Amniotic stem cell (primary cell): ENCODE measurements at regions not wholly inside any gene's neighbourhood (a gene's known extent, or its start where the extent isn't known, plus 50 kb on each side); places are given as distances from the start of the nearest gene placed in this dataset.
"Not testable (repeated sequence)": the region's sequence is repeated elsewhere in the genome, so short reads cannot be mapped to it uniquely, and the experiment has no call there.

ENCODE experiments used
- DNase-seq: peaks from one replicate; lab custom pipeline; 2025; lab: John Stamatoyannopoulos, UW

DNA sequence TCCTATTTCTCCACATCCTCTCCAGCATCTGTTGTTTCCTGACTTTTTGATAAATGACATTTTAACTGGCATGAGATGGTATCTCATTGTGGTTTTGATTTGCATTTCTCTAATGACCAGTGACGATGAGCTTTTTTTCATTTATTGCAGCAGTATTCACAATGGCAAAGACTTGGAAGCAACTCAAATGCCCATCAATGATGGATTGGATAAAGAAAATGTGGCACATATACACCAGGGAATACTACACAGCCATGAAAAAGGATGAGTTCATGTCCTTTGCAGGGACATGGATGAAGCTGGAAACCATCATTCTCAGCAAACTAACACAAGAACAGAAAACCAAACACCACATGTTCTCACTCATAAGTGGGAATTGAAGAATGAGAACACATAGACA lies 329.0 kb upstream of the DAB2 start:
- DNase-seq, result not testable (repeated sequence)

DNA sequence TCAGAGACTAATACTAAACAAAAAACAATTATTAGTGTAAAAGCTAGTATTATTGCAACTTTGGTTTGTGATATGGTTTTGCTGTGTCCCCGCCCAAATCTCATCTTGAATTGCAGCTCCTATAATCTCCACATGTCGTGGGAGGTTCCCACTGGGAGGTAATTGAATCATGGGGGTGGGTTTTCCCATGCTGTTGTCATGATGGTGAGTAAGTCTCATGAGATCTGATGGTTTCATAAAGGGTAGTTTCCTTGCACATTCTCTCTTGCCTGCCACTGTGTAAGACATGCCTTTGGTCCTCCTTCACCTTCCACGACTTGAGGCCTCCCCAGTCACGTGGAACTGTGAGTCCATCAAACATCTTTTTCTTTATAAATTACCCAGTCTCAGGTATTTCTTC lies 325.9 kb upstream of the DAB2 start:
- no peak for DNase-seq

- DNase-seq, result no peak
Measured at GRCh38 chr5:39742916-39743315, 318.1 kb upstream of the DAB2 start.

DNA sequence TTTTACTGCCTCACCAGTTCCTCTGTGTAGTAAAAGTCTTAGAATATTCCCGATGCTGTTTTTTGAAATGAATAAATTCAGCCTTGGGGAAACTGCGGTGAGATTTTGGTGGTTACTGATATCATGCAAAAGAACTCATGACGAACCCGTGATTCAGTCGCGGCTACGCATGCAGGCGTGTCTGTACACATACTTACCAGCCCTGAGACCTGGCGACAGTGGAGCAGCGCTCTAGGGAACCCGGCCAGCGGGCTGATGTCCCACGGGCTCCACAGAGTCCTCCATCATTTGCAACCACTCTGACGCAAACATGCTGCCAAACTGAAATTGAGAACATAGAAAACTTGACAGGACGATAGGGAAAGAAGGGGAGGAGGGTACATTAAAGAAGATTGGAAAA lies 315.6 kb upstream of the DAB2 start:
- DNase-seq, result no peak

- no peak for DNase-seq
Measured at GRCh38 chr5:39732166-39732565, 307.4 kb upstream of the DAB2 start.

DNA sequence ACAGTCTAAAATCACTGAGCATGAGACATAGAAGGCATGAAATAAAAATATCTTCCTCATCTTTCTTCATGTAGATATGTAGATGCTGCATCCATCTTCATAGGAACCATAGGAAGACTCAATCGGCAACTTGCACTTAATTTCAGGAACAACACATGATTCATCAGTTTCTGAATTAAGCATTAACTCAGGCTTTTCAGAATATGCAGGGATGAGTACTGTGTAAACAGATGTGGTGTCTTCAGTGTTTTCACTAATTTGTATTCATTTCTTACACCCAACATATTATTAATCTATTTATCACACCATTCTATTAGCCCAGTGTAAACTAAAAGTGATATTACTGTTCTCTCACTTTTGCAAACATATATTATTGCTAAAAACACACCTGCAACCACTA lies 305.9 kb upstream of the DAB2 start:
- no peak for DNase-seq

DNA sequence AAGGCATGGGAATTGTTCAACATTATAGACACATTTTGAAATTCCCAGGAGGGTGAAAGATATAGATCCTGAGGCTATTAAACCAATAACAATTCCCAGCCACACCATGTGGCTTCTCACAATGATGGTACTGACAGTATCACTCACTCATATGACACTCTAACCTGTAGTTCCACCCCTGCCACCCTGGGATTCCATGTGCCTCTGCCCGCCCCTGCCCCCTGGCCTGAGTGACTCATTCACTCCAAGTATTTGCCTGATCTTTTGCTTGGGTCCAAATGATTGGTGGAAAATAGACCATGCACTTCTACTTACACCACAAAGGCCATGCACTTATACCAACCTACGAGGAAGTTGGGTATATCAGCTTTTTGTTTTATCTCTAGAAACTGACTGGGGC lies 305.2 kb upstream of the DAB2 start:
- DNase-seq, result no peak

DNA sequence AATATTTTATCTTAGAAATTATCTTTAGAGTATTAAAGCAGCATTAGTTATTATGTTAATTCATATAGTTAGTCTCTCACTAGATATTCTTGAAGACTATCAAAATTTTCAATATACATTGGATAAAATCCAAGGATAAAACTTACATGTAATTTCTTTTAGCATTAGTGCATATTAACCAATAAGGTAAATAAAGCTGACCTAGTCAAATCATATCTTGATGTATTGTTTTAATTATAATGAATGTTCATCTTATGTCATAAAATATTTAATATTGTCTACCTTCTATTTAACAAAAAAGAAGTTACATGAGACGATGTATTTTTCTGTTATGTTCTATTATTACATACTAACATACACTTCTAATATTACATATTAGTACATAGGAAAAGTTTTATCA lies 301.7 kb upstream of the DAB2 start:
- no peak for DNase-seq

DNA sequence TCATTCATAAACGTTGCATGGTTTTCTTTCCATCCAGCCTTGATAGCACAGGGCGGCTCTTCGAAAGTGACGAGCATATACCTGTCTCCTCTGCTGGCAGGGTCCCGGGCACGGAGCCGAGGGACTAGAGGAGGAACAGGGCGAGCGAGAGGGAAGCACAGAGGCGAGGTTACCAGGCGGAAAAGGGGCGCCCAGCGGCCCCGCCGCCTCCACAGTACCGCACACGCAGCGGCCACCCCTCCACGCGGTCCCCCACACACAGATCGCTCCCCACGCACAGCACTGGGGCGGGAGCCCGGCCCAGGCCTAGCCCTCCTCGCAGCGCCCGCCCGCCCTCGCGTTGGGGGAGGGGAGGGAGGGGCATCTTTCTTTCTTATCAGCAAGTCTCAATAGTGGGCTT lies 296.6 kb upstream of the DAB2 start:
- no peak for DNase-seq

DNA sequence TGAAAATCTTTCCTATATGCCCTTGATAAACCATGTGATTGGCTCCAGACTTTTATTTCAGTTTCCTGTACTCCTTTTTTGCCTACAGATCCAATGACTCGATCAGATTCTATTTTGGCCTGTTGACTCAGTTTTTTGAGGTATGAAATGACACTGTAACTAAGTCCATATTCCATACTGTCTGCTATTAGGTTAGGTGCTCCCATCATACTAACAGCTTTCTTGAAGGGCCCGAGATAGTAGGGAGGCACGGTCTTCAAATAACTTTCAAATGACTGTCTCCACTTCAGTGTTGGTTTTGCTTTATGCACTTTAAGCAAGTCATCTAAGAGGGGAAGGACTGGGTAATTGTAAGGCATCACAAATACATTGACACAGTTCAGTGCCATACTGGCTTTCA lies 295.4 kb upstream of the DAB2 start:
- no peak for DNase-seq

GRCh38 chr5:39717176-39717897 lies 292.6 kb upstream of the DAB2 start:
- DNase-seq, result no peak

DNA sequence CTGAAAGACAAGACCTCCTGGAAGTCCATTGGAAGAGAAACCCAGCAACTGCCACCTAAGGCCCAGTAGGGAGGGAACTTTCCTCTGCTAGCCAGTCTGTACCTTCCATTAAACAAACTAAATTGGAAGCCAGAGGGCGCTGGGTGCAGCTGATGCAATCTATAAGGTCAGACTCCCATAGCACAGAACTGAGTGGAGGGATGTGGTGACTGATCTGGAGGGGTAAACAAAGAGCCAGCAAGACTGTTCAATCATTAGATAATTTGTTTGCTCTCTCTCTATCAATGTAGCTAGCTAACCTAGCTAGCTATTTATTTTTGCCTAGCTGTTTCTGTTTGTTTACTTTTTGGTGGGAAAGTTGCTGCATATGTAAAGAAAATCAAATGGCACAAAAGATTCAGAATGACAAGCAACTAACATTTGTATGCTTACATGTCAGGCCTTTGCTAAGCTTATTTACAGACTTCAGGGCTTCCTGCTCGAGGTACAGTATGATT lies 291.8 kb upstream of the DAB2 start:
- peak; percentile 19 for DNase-seq

- peak; percentile 37 for DNase-seq
Measured at GRCh38 chr5:39714036-39714698, 289.4 kb upstream of the DAB2 start.

DNA sequence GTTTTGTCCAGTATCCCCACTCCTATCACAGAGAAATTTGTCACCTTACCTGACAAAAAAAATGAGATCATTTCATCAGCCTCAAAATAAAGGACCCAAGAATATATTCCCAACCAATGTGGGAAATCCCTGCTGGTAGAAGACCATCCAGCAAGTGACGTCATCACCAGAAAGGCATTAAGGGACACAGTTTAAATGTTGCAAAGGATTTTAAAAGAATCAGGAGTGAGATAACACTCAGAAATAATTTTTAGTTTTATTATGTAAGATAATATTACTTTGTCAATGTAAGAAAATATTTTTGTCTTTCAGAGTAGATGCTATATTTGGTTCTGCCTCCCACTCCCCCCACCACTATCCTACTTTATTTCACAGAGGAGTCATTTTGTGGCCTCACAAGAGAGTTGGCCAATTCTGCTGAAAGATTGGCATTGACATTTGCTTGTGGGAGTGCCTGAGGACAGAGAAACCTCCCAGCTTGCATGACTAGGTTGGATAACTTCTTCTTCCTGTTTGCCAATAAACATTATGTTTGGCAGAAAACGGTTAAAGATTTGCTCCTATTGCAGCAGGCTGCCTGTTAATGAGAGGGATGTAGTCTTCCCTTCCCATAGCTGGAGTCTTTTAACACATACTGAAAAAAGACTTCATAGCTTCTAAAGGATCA lies 288.6 kb upstream of the DAB2 start:
- no peak for DNase-seq

- no peak for DNase-seq
Measured at GRCh38 chr5:39712316-39713249, 287.8 kb upstream of the DAB2 start.

DNA sequence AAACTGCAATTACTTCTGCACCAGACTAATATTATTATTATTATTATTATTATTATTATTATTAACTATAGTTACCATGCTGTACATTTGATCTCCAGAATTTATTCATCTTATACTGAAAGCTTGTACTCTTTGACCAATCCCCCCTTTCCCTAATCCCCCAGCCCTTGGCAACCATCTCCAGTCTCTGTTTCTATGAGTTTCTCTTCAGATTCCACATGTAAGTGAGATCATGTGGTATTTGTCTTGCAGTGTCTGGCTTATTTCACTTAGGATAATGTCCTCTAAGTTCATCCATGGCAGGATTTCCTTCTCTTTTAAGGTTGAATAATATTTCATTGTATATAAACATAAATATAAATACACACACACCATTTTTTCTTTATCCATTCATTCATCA lies 287.0 kb upstream of the DAB2 start:
- DNase-seq, result no peak

DNA sequence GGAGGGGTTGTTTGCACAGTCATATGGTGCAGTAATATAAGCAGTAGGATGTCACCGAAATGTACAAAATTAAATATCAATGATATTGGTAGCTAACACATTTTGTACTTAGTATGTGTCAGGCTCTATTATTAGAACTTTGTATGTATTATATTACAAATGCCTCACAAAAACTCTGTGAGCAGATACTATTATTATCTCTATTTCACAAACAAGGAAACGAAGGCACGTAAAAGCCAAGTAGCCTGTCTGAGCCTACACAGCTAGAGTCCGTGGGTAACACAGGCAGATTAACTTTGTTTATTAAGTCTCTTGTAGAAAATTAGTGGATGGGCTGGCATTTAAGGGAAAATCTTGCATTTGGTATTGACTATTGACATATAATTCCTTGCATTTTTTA lies 284.3 kb upstream of the DAB2 start:
- DNase-seq, result no peak

DNA sequence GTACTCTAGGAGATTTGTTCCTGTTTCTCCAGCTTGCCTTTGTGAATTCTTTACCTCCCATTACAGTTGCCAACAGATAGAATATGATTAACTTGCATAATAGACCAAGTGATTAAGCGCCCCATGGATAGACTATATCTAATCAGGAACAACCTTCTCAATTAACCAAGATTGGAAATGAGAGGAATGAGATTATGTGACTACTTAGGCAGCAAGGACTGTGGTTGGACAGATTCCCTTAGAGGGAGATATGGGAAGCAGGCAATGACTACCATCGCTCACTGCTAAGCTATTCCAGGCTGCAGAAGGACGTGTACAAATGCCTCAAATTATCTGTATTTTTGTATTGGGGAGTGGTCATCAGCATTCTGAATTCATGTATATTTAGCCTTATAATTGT lies 278.1 kb upstream of the DAB2 start:
- DNase-seq, result no peak

GRCh38 chr5:39700523-39700922 lies 275.7 kb upstream of the DAB2 start:
- no peak for DNase-seq

DNA sequence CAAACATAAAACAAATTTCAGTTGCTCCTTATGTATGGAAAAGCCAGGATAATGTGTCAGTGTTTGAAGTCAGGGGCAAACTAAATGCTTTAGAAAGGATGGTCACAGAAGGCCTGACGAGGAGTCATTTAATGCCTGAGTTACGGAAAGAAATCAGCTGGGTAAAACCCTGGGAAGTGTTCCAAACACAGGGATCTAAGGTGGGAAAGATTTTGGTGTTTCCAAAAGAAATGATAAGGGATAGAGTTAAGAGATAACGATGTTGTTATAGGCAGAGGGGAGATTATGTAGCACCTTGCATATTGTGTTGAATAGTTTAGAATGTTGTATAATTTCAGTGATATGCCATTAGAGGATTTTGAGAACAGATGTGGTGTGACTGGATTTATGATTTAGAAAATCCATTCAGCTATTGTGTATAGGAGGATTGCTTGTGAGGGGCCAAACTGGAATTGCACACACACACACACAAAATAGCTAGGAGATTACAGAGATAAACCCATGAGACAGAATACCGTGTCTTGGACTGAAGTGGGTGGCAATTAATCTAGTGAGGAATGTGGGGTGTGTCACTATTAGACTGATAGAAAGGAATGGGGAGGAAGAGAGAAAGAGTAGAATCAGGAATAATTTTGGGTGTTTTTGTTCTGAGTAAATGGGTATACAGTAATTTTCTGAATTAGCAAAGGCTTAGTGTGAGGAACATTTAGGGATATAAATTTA lies 274.2 kb upstream of the DAB2 start:
- DNase-seq, result no peak

- no peak for DNase-seq
Measured at GRCh38 chr5:39697881-39698280, 273.1 kb upstream of the DAB2 start.
